Neural cell (in vitro differentiated cells): ENCODE measurements at regions not wholly inside any gene's neighbourhood (a gene's known extent, or its start where the extent isn't known, plus 50 kb on each side); places are given as distances from the start of the nearest gene placed in this dataset.

ENCODE experiments used
- H2AFZ ChIP-seq: fragments of 200-600, 300-800 bp; sonication (generic), shearing (Covaris generic); 2 replicates; pipeline ENCODE4 v1.6.0; 2014; ENCODE audit warnings: low read depth, mild to moderate bottlenecking, antibody characterized with exemption, low read length, moderate library complexity
- H3F3A ChIP-seq: fragments of 200-600 bp; shearing (Covaris generic); 2 replicates; pipeline ENCODE4 v1.6.1; 2016; ENCODE audit warnings: mild to moderate bottlenecking, moderate library complexity, mixed read lengths, antibody characterized with exemption, low read length; ENCODE audit not compliant: insufficient read depth, poor library complexity, severe bottlenecking
- H3K27ac ChIP-seq: fragments of 200-600, 300-800 bp; sonication (generic), shearing (Covaris generic); 2 replicates; pipeline ENCODE4 v1.5.1; 2014; ENCODE audit warnings: mild to moderate bottlenecking, low read length, moderate library complexity
- H3K27me3 ChIP-seq: fragments of 300-800, 200-600 bp; sonication (generic), shearing (Covaris generic); 2 replicates; pipeline ENCODE4 v1.6.0; 2014; ENCODE audit warnings: mild to moderate bottlenecking, low read depth, low read length, moderate library complexity; ENCODE audit not compliant: insufficient read depth
- H3K36me3 ChIP-seq: fragments of 300-800, 200-600 bp; sonication (generic), shearing (Covaris generic); 2 replicates; pipeline ENCODE4 v1.5.1; 2014; ENCODE audit warnings: mild to moderate bottlenecking, antibody characterized with exemption, low read length, moderate library complexity; ENCODE audit not compliant: insufficient read depth
- H3K4me2 ChIP-seq: fragments of 300-800, 200-600 bp; sonication (generic), shearing (Covaris generic); 2 replicates; pipeline ENCODE4 v1.6.0; 2014; ENCODE audit warnings: mild to moderate bottlenecking, low read length
- H3K4me3 ChIP-seq: fragments of 300-800, 200-600 bp; sonication (generic), shearing (Covaris generic); 2 replicates; pipeline ENCODE4 v1.5.1; 2014; ENCODE audit warnings: mild to moderate bottlenecking, low read length, moderate library complexity
- H3K79me2 ChIP-seq: fragments of 200-600 bp; shearing (Covaris generic); replicated peaks from 2 replicates; pipeline ENCODE4 v1.6.0; 2014; ENCODE audit warnings: mild to moderate bottlenecking, low read length, moderate library complexity; ENCODE audit not compliant: insufficient read depth
- H3K9ac ChIP-seq: fragments of 300-800, 200-600 bp; sonication (generic), shearing (Covaris generic); 2 replicates; pipeline ENCODE4 v1.6.1; 2016; ENCODE audit warnings: mild to moderate bottlenecking, low read length, mixed read lengths
- H3K9me2 ChIP-seq: fragments of 200-600 bp; shearing (Covaris generic); 2 replicates; pipeline ENCODE4 v1.6.1; 2016; ENCODE audit warnings: mild to moderate bottlenecking, low read length, mixed read lengths; ENCODE audit not compliant: insufficient read depth
- H3K9me3 ChIP-seq: fragments of 200-600, 300-800 bp; sonication (generic), shearing (Covaris generic); 2 replicates; pipeline ENCODE4 v1.6.1; 2016; ENCODE audit warnings: mild to moderate bottlenecking, mixed run types, low read length, moderate library complexity, mixed read lengths
- H4K20me1 ChIP-seq: fragments of 200-600 bp; shearing (Covaris generic); 2 replicates; pipeline ENCODE4 v1.6.1; 2016; ENCODE audit warnings: mild to moderate bottlenecking, mixed run types; ENCODE audit not compliant: insufficient read depth
- CTCF ChIP-seq: fragments of 450-650 bp; IDR thresholded peaks from 2 replicates; pipeline ENCODE4 v1.5.1; 2014; ENCODE audit warnings: antibody characterized with exemption, mild to moderate bottlenecking, moderate library complexity; ENCODE audit not compliant: poor library complexity, severe bottlenecking
- EP300 ChIP-seq: fragments of 450-650 bp; conservative IDR thresholded peaks from 2 replicates; pipeline ENCODE4 v1.6.1; 2014; ENCODE audit warnings: antibody characterized with exemption, mild to moderate bottlenecking, moderate library complexity; ENCODE audit not compliant: poor library complexity, severe bottlenecking
- EZH2 ChIP-seq: fragments of 200-600, 300-800 bp; shearing (Covaris generic), sonication (generic); IDR thresholded peaks from 2 replicates; pipeline ENCODE4 v1.6.1; 2014; ENCODE audit warnings: antibody characterized with exemption, low read length, borderline replicate concordance, mild to moderate bottlenecking; ENCODE audit not compliant: insufficient read depth, poor library complexity, severe bottlenecking
- MXI1 ChIP-seq: fragments of 450-650 bp; conservative IDR thresholded peaks from 2 replicates; pipeline ENCODE4 v1.6.1; 2014; ENCODE audit warnings: antibody characterized with exemption, mild to moderate bottlenecking; ENCODE audit not compliant: poor library complexity, severe bottlenecking
- POLR2AphosphoS5 ChIP-seq: IDR thresholded peaks from 2 replicates; pipeline ENCODE4 v1.6.1; 2012
- RAD21 ChIP-seq: fragments of 450-650 bp; conservative IDR thresholded peaks from 2 replicates; pipeline ENCODE4 v1.6.1; 2014; ENCODE audit warnings: antibody characterized with exemption, mild to moderate bottlenecking, moderate library complexity
- REST ChIP-seq: IDR thresholded peaks from 2 replicates; pipeline ENCODE4 v1.6.1; 2012; ENCODE audit warnings: borderline replicate concordance
- SMC3 ChIP-seq: fragments of 450-650 bp; conservative IDR thresholded peaks from 2 replicates; pipeline ENCODE4 v1.6.1; 2014; ENCODE audit warnings: antibody characterized with exemption, mild to moderate bottlenecking, moderate library complexity; ENCODE audit not compliant: poor library complexity
- TAF1 ChIP-seq: IDR thresholded peaks from 2 replicates; pipeline ENCODE4 v1.6.1; 2012; ENCODE audit warnings: low read depth

GRCh38 chr4:176988226-176988625 is 195.5 kb upstream of the VEGFC start:
- Histone ChIP-seq H3F3A (no peaks in the 10 kb centered on the region), H3K9ac (no peak overlapping the region), H3K4me2 (no peak overlapping the region), H3K27ac (no peak overlapping the region), H3K9me3 (no peaks in the 10 kb centered on the region), H3K9me2 (no peaks in the 10 kb centered on the region), H3K27me3 (no peaks in the 10 kb centered on the region), H3K79me2 (no peaks in the 10 kb centered on the region), H2AFZ (no peak overlapping the region), H4K20me1 (no peaks in the 10 kb centered on the region), H3K36me3 (no peaks in the 10 kb centered on the region), H3K4me3 (no peak overlapping the region)
- TF ChIP-seq SMC3 (no peak), TAF1 (no peak), POLR2AphosphoS5 (no peak), CTCF (no peak), EZH2 (no peak), RAD21 (no peak), REST (no peak), MXI1 (no peak), EP300 (no peak)

- Histone ChIP-seq H4K20me1 (no peaks in the 10 kb centered on the region), H3K79me2 (no peaks in the 10 kb centered on the region), H3K9ac (no peak overlapping the region), H2AFZ (no peak overlapping the region), H3K9me2 (no peaks in the 10 kb centered on the region), H3K36me3 (no peaks in the 10 kb centered on the region), H3K27ac (no peak overlapping the region), H3K9me3 (no peaks in the 10 kb centered on the region), H3K4me3 (no peak overlapping the region), H3F3A (no peaks in the 10 kb centered on the region), H3K4me2 (no peak overlapping the region), H3K27me3 (no peaks in the 10 kb centered on the region)
- no peak for TF ChIP-seq TAF1
- no peak for TF ChIP-seq SMC3
- TF ChIP-seq POLR2AphosphoS5: no peak
- no peak for TF ChIP-seq EZH2
These were observed 196.5 kb upstream of the VEGFC start for GRCh38 chr4:176989186-176989585.
